ENCODE measurements at regions not wholly inside any gene's neighbourhood (a gene's known extent, or its start where the extent isn't known, plus 50 kb on each side); places are given as distances from the start of the nearest gene placed in this dataset.

DNA sequence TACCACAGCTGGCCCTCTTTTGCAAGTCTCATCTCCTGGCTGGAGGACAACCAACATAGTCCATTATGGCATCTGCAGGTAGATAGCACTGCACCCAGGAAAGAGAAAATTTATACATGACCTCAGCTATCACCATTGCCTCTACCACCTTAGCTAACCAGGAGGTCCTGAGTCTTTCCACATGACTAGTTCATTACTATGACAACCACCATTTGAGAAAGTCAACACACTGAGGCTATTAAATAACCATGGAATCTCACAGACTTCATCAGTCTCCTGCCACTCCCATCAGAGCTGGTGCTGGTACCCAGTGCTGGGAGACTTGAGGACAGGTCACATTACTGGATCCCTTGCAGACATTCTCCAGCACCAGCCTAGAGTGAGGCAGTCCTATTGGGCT is 285.9 kb downstream of the GBA3 start:
- Mint-ChIP-seq H3K36me3 (no peaks in the 10 kb centered on the region), H3K4me3 (no peak overlapping the region), H3K4me1 (no peaks in the 10 kb centered on the region), H3K9me3 (ENCODE audit: low read depth) (peaks cover 5% of the 10 kb centered on the region), H3K27me3 (no peaks in the 10 kb centered on the region), H3K27ac (no peak overlapping the region)
- no peak for DNase-seq
- ATAC-seq = no peak
- CTCF ChIA-PET = no interaction called here

DNA sequence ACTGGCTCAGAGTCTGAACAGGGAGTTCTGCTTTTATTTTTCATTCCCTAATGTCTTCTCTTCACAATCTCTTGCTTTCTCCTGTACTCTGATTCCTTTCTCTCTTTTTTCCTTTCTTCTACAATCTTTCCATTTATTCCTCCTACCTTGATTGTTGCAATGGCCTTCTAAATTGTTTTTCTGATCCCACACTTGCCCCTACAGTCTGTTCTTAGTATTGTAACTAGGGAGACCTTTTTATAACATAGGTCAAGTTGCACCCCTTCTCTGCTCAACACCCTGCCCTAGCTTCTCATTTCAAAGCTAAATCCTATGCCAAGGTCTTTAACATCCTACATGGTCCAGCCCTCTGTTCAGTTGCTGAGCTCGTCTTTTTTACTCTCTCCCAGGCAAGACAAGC is 277.9 kb downstream of the GBA3 start:
- Mint-ChIP-seq H3K27me3 (no peaks in the 10 kb centered on the region), H3K27ac (no peak overlapping the region), H3K4me3 (no peak overlapping the region), H3K9me3 (ENCODE audit: low read depth) (no peaks in the 10 kb centered on the region), H3K36me3 (no peaks in the 10 kb centered on the region), H3K4me1 (no peaks in the 10 kb centered on the region)
- ATAC-seq = no peak
- no peak for DNase-seq
- CTCF ChIA-PET = no interaction called here

DNA sequence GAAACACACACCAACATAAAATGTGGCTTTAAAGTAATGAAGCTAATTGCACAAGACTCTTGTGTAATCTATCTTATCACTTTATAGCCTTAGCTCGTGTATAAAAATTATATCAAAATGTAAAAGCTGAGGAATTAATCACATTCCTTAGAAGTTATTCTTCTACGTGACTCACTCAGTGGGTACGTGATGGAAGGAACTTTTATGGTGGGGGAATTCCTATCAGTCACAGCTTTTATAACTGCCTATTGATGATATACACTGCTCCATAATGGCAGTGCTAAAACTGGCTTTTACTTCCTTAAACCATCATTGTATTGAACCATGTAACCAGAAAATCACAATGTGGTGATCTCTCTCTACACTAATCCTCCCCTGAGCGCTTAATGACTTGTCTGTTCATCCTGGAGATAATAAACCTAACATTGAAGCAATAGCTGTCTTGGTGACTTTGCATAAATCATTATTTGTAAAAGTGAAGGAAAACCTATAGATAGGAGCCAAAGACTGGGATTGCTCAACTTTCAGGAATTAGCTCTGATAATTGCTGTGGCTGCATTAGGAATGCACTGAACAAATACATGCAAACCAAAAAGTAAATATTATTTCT is 276.7 kb downstream of the GBA3 start:
- ATAC-seq (no peak), DNase-seq (no peak)
- CTCF ChIA-PET = no interaction called here
- no peaks in the 10 kb centered on the region for H3K36me3 Mint-ChIP-seq
- no peaks in the 10 kb centered on the region for H3K9me3 Mint-ChIP-seq (ENCODE audit: low read depth)
- H3K27me3 Mint-ChIP-seq = no peaks in the 10 kb centered on the region
- H3K27ac Mint-ChIP-seq = no peak overlapping the region
- no peaks in the 10 kb centered on the region for H3K4me1 Mint-ChIP-seq
- H3K4me3 Mint-ChIP-seq = no peak overlapping the region

DNA sequence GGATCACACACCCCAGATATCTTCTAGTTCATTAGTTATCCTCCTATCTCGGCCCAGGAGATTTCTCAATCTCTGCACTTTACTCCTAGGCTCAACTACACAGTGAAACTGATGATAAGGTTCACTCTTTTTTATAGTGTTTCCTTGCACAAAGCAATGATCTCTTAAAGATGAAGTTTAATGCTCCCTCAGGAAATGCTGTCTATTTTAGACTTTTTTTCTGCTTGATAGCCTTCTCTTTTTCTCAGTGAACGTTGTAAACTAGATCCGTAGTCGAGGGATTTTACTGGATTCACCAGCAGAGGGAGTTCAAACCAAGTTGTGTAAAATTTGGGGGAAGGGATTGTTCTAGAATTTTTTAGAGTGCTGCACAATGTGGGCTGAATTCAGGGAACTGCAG is 269.6 kb downstream of the GBA3 start:
- Mint-ChIP-seq H3K4me3 (no peak overlapping the region), H3K27me3 (no peaks in the 10 kb centered on the region), H3K27ac (no peak overlapping the region), H3K4me1 (no peaks in the 10 kb centered on the region), H3K9me3 (ENCODE audit: low read depth) (peaks cover 6% of the 10 kb centered on the region), H3K36me3 (no peaks in the 10 kb centered on the region)
- DNase-seq = no peak
- ATAC-seq = no peak
- CTCF ChIA-PET = no interaction called here

DNA sequence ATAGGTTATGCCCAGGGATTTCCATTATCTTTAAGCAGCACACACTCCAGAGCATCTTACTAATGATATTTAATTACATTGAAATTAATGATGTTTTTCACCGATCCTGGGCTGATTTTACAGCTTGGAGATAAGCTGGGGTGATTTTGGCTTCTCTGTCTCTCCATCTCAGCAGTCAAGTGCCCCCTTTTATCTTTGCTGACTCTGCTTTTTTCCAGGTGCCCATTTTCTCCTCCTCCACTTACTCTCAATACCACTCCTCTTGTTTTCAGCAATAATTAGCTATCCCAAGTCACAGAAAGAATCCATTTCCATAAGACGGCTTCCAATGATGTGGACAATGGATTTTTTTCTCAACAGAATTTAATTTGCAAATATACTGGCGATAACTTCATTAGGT is 266.7 kb downstream of the GBA3 start:
- H3K4me1 Mint-ChIP-seq = no peaks in the 10 kb centered on the region
- DNase-seq (no peak), ATAC-seq (no peak)
- H3K27ac Mint-ChIP-seq = no peak overlapping the region
- H3K36me3 Mint-ChIP-seq = no peaks in the 10 kb centered on the region
- CTCF ChIA-PET = no interaction called here
- H3K4me3 Mint-ChIP-seq = no peak overlapping the region
- no peaks in the 10 kb centered on the region for H3K27me3 Mint-ChIP-seq
- peaks cover 8% of the 10 kb centered on the region for H3K9me3 Mint-ChIP-seq (ENCODE audit: low read depth)

DNA sequence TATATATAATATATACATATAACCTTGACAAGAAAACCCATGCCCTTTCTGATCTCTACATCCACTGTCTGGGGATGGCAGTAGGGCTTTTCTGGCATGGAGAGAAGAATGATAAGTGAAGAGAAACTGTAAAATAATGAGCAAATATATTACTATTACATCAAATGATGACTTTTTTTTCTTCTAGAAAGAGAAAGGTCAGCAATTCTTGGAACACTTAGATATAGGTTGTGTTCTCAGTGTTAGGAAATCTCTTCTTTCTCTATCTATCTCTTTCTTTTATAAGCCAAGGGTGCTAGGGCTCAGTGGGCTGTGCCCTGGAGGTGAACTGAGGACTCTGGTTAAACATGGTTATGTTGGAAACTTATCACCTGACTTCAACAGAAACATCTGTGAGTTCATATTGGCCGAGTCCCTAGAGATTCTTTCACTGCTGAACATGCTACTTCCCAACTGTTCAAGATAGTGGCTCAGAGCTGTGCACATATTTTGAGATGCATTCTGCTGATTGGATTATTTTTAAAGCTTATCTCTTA is 265.1 kb downstream of the GBA3 start:
- no peak overlapping the region for H3K27ac Mint-ChIP-seq
- H3K9me3 Mint-ChIP-seq (ENCODE audit: low read depth) = peaks cover 5% of the 10 kb centered on the region
- no peak overlapping the region for H3K4me3 Mint-ChIP-seq
- DNase-seq (no peak), ATAC-seq (no peak)
- no peaks in the 10 kb centered on the region for H3K27me3 Mint-ChIP-seq
- H3K36me3 Mint-ChIP-seq = no peaks in the 10 kb centered on the region
- H3K4me1 Mint-ChIP-seq = no peaks in the 10 kb centered on the region
- CTCF ChIA-PET = no interaction called here

DNA sequence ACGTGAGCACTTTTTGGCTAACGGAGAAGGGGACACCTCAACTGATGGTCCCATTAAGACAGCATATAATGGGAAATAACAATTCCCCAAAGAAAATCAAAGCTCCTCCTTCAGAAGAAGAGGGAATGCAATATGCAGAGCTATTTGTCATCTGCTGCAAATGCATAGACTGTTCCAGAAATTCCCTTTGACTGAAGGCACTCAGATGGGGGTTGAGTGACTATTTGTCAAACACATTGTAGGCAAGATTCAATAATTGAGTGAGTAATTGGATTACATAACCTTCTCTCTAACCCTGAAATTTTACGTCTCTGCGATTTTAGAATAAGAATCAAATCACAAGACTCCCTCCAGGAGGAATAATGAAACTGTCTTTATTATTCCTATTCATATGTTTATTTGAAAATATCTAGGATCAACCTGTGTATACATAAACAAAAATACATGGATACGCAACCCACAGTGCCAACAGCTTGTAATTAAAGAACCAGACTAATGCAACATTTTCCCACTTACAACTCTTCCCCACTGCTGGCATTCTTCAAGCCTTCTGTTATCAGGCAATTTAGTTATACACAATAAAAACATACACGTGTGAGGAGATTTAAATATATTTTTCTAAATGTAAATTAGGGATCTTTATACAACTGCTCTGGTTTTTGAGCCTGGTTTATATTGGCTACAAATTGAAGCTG is 256.6 kb downstream of the GBA3 start:
- H3K36me3 Mint-ChIP-seq = no peaks in the 10 kb centered on the region
- H3K4me1 Mint-ChIP-seq = no peaks in the 10 kb centered on the region
- H3K9me3 Mint-ChIP-seq (ENCODE audit: low read depth) = peaks cover 5% of the 10 kb centered on the region
- CTCF ChIA-PET = no interaction called here
- no peak overlapping the region for H3K4me3 Mint-ChIP-seq
- no peak overlapping the region for H3K27ac Mint-ChIP-seq
- no peaks in the 10 kb centered on the region for H3K27me3 Mint-ChIP-seq
- ATAC-seq (no peak), DNase-seq (no peak)

DNA sequence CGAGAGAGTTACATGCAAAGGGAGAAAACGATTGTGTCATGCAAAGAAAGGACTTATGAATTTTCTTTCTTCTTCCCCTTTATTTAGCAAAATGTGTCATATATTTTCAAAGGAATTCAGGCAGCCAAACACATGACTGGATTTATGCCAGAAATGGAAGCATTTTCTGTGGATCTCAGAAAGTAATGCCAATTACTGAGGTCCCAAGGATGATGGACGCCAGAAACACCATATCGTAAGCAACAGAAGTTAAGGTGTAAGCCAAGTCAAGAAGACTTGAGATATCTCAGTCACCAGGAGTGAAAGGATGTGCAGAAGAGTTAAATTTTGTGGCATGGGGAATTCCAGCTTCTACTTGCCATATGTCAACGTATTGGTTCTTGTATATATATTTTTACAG is 255.1 kb downstream of the GBA3 start:
- DNase-seq (no peak), ATAC-seq (no peak)
- H3K9me3 Mint-ChIP-seq (ENCODE audit: low read depth) = peaks cover 5% of the 10 kb centered on the region
- H3K27ac Mint-ChIP-seq = no peak overlapping the region
- CTCF ChIA-PET = no interaction called here
- H3K27me3 Mint-ChIP-seq = no peaks in the 10 kb centered on the region
- no peak overlapping the region for H3K4me3 Mint-ChIP-seq
- no peaks in the 10 kb centered on the region for H3K4me1 Mint-ChIP-seq
- no peaks in the 10 kb centered on the region for H3K36me3 Mint-ChIP-seq

DNA sequence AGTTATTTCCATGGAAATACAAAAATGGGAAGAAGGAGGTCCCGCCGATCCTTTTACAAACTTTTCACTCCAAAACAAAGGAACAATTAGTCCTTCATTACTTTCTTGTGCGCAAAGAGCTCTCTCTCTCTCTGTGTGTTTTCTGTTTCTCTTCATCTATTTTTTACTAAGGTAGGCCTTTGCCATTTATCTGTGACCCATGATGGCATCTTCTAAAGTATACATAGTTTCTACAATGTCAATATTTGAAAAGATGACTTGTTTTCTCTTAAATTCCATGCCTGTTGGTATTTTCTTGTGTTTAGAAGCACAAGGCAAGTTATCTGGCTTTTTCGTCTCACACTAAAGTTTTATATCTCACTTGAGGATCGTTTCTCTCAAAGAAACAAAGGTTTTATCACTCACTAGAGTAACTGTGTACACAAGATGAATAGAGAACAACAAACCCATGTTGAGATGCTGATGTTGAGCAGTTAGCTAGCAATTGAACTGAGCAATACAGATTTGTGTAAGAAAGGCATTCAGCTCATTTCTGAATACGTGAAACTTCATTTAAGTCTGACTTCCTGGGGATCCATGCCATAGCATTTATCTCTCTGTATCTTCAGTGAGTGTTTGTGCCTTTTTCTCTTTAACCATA is 250.3 kb downstream of the GBA3 start:
- no peak for ATAC-seq
- H3K27ac Mint-ChIP-seq = no peak overlapping the region
- no peak overlapping the region for H3K4me3 Mint-ChIP-seq

DNA sequence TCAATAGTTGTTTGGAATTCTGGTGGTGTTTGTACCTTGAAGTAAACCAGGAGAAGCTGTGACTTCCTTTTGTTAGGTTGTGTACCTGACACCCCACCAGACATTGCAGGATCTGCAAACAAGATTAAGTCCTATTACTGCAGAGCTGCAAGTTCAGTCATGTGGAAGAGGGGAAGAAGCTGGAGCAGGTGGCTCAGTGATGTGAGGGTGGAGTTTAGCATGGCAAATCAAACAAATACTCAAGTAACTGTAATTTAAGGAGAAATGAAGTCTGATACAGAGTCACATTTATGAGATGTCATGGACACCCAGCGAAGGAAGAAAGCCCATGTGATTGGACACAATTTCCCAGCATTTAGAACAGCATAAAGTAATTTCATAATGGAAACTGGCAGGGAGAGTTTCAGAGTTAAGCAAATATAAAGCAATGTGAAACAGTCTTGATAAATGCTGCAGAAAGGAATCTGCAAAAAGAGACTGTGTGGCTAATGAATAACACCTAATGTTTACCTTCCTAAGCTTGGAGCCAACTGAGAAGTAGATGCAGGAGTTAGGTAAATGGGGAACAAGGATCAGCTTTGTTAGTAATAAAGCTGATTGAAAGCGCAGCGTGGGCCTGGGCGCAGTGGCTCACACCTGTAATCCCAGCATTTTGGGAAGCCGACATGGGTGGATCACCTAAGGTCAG is 249.1 kb downstream of the GBA3 start:
- Mint-ChIP-seq H3K27ac (no peak overlapping the region), H3K27me3 (no peaks in the 10 kb centered on the region), H3K4me1 (no peaks in the 10 kb centered on the region), H3K4me3 (no peak overlapping the region), H3K9me3 (ENCODE audit: low read depth) (peaks cover 8% of the 10 kb centered on the region), H3K36me3 (no peaks in the 10 kb centered on the region)
- CTCF ChIA-PET = no interaction called here
- no peak for ATAC-seq
- DNase-seq = no peak

More for the DNA sequence above, 250.3 kb downstream of the GBA3 start:
- no peaks in the 10 kb centered on the region for H3K36me3 Mint-ChIP-seq
- CTCF ChIA-PET = no interaction called here
- no peaks in the 10 kb centered on the region for H3K4me1 Mint-ChIP-seq
- no peaks in the 10 kb centered on the region for H3K27me3 Mint-ChIP-seq
- no peak for DNase-seq
- H3K9me3 Mint-ChIP-seq (ENCODE audit: low read depth) = peaks cover 10% of the 10 kb centered on the region

DNA sequence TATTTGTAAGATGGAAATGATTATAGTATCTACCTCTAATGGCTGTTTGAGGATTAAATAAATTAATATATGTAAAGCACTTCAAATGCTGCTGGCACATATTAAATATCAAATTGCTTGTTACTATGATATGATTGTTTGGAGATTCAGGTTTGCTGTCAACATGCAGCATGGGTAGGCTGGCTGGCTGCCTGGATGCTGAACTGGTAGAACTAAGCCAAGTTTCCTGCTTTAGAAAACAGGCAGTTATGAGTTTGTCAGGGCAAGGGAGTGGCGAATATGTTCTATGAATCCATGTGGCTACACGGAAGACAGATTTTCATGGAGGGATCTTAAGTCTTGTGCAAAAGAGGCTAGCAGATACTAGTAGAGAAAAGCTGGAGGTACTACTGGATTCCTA is 239.6 kb downstream of the GBA3 start:
- ATAC-seq = no peak

DNA sequence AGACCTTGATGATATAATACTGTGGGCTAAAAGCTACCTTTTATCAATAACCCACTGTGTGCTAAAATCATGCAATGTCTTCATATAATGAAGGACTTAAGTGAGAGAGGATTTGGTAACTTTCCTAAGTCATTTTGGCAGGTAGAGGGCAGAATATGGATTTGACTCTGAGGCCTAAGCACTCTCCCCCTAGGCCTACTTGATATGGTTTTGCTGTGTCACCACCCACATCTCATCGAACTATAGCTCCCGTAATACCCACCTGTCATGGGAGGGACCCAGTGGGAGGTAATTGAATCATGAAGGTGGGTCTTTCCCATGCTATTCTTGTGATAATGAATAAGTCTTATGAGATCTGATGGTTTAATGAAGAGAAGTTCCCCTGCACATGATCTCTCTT is 229.7 kb downstream of the GBA3 start:
- CTCF ChIA-PET = interaction anchor here (1.5 kb wide), 1 partner anchor 25 kb away, joined by 3 read pairs; no protein-coding TSS in a partner anchor
- no peak overlapping the region for H3K27ac Mint-ChIP-seq
- H3K27me3 Mint-ChIP-seq = no peaks in the 10 kb centered on the region
- no peaks in the 10 kb centered on the region for H3K4me1 Mint-ChIP-seq
- DNase-seq = no peak
- ATAC-seq = no peak
- H3K9me3 Mint-ChIP-seq (ENCODE audit: low read depth) = peaks cover 6% of the 10 kb centered on the region
- no peak overlapping the region for H3K4me3 Mint-ChIP-seq
- H3K36me3 Mint-ChIP-seq = no peaks in the 10 kb centered on the region

More for the DNA sequence above, 239.6 kb downstream of the GBA3 start:
- Mint-ChIP-seq H3K9me3 (ENCODE audit: low read depth) (no peaks in the 10 kb centered on the region), H3K27me3 (no peaks in the 10 kb centered on the region), H3K27ac (no peak overlapping the region), H3K36me3 (no peaks in the 10 kb centered on the region), H3K4me3 (no peak overlapping the region), H3K4me1 (no peaks in the 10 kb centered on the region)
- no peak for DNase-seq
- CTCF ChIA-PET = no interaction called here

DNA sequence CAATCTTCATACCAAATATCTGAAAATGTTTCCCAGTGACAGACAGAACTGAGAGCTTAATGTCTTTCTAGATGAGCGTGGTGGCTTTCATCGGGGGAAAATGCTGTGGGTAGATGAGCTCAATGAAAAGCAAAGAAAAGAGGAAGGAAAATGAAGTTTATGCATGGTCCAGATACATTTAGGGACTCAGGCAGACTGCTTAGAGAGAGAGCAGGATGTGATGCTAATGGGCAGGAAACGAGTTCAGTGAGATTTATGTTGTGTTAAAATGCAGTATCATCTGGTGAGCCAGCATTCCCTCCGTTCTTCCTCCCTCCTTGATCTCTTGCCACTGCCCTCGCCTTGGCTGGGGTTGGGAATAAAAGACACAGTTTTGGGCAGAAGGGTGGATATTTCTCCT is 229.2 kb downstream of the GBA3 start:
- H3K27me3 Mint-ChIP-seq = no peaks in the 10 kb centered on the region
- no peaks in the 10 kb centered on the region for H3K4me1 Mint-ChIP-seq
- H3K27ac Mint-ChIP-seq = no peak overlapping the region
- no peak overlapping the region for H3K4me3 Mint-ChIP-seq
- DNase-seq (no peak), ATAC-seq (no peak)
- peaks cover 6% of the 10 kb centered on the region for H3K9me3 Mint-ChIP-seq (ENCODE audit: low read depth)
- no peaks in the 10 kb centered on the region for H3K36me3 Mint-ChIP-seq
- CTCF ChIA-PET = interaction anchor here (1.5 kb wide), 1 partner anchor 25 kb away, joined by 3 read pairs; no protein-coding TSS in a partner anchor

DNA sequence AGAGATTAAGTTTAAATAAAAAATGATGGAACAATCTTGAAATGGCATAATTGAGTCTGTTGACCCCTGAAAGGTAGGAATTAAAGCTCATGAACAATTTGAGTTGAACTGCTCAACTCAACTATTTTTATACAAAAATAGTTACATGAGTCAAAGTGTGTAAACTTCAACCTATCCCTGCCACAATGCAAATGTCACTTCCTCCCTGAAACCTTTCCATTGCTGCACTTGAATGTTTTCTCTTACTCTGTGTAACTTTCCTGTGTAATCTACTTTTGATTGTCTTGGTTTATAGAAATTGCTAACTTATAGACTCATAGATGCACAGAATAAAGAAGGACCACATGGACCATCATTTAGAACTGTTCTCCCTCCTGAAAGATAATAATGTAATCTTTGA is 218.5 kb downstream of the GBA3 start:
- no peaks in the 10 kb centered on the region for H3K36me3 Mint-ChIP-seq
- no peaks in the 10 kb centered on the region for H3K27me3 Mint-ChIP-seq
- H3K9me3 Mint-ChIP-seq (ENCODE audit: low read depth) = peaks cover 12% of the 10 kb centered on the region
- H3K4me1 Mint-ChIP-seq = no peaks in the 10 kb centered on the region
- CTCF ChIA-PET = no interaction called here
- H3K27ac Mint-ChIP-seq = no peak overlapping the region
- ATAC-seq (no peak), DNase-seq (no peak)
- no peak overlapping the region for H3K4me3 Mint-ChIP-seq

Data from activated CD8-positive, alpha-beta memory T cell treated with anti-CD3 and anti-CD28 coated beads, Interleukin-2, amount 10 ng/mL, durations not matched to agents 7 days and 5 days (primary cell).